Bone marrow (tissue), 2 donors: ENCODE measurements at regions not wholly inside any gene's neighbourhood (a gene's known extent, or its start where the extent isn't known, plus 50 kb on each side); places are given as distances from the start of the nearest gene placed in this dataset.
"Not testable (repeated sequence)": the region's sequence is repeated elsewhere in the genome, so short reads cannot be mapped to it uniquely, and the experiment has no call there.

Source experiments
- DNase-seq, 2 donors: peaks; one replicate each; lab custom pipeline; 2025; lab: John Stamatoyannopoulos, UW

DNA sequence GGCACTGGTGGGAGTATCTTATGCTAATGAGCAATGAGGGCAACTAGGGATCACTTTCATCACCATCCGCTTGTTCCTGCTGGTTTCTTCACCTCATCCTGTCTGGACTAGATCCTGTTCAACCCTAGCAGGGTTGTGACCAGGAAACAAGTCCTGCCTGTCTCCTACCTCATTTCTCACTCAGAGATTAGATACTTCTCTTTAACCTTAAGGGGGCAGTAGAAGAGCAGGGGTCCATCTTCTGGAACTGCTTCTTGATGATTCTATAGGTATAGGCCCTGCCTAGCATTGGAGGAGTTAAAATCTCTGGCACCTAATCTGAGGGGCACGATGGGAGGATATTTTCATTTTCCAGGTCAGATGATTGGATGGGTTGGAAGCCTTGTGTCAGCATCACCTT is 415.5 kb downstream of the TGIF2LX start:
- not testable (repeated sequence) for DNase-seq

- DNase-seq, result not testable (repeated sequence)
These were observed 447.9 kb downstream of the TGIF2LX start for GRCh38 chrX:90369632-90370031.

DNA sequence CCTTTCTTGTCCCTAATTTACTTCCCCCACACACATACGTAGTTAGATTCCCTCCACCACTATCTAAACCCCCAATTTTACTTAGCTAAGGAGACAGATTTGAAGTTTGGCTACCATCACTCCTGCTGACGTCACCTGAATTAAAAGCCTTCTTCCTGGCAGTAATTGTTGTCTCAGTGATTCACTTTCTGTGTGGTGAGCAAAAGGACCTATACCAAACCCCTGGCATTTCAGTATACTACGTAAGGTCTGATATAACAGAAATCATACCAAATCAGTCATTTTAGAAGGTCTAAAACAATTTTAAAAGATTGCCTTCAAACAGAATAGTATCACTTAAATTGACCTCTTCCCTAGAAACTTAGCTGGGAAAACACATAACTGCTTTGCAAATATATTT is 476.3 kb downstream of the TGIF2LX start:
- not testable (repeated sequence) for DNase-seq

DNA sequence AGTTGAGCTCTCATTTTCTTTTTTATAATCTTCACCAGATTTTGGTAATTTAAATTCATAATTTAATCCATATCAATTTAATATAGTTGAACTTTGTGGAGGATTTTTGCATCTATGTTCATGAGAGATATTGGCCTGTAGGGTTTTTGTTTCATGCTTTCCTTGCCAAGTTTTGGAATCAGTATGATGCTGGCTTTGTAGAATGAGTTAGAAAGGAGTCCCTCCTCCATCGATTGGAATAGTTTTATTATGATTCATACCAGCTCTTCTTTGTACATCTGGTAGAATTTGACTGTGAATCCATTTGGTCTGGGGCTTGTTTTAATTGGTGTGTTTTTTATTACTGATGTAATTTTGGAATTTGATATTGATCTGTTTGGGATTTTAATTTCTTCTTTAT is 480.5 kb downstream of the TGIF2LX start:
- not testable (repeated sequence) for DNase-seq

- not testable (repeated sequence) for DNase-seq
These were observed 482.2 kb downstream of the TGIF2LX start for GRCh38 chrX:90403859-90404258.

- DNase-seq, result not testable (repeated sequence)
These were observed 483.2 kb downstream of the TGIF2LX start for GRCh38 chrX:90404846-90405436.

- DNase-seq, result not testable (repeated sequence)
These were observed 532.1 kb downstream of the TGIF2LX start for GRCh38 chrX:90453770-90454338.

- peak in 1 of 2 donors; percentile 11 for DNase-seq
These were observed 536.6 kb downstream of the TGIF2LX start for GRCh38 chrX:90458071-90458899.

GRCh38 chrX:90474445-90474844 is 552.7 kb downstream of the TGIF2LX start:
- not testable (repeated sequence) for DNase-seq

GRCh38 chrX:90485406-90485805 is 563.7 kb downstream of the TGIF2LX start:
- not testable (repeated sequence) for DNase-seq

DNA sequence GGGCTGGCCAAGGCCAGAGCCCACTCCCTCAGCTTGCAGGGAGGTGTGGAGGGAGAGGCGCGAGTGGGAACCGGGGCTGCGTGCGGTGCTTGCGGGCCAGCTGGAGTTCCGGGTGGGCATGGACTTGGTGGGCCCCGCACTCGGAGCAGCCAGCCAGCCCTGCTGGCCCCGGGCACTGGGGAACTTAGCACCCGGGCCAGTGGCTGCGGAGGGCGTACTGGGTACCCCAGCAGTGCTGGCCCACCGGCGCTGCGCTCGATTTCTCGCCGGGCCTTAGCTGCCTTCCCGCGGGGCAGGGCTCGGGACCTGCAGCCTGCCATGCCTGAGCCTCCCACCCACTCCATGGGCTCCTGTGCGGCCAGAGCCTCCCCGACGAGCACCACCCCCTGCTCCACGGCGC is 599.6 kb downstream of the TGIF2LX start:
- DNase-seq, result not testable (repeated sequence)

- DNase-seq, result not testable (repeated sequence)
These were observed 602.8 kb downstream of the TGIF2LX start for GRCh38 chrX:90524383-90524968.
